GM10266 (cell line): ENCODE measurements at regions not wholly inside any gene's neighbourhood (a gene's known extent, or its start where the extent isn't known, plus 50 kb on each side); places are given as distances from the start of the nearest gene placed in this dataset.

Source experiments
- DNase-seq: peaks from one replicate; pipeline ENCODE4 v3.0.0; 2012; ENCODE audit errors: extremely low spot score
- CTCF ChIP-seq: IDR thresholded peaks from 2 replicates; pipeline ENCODE4 v1.5.1; 2012; ENCODE audit warnings: mild to moderate bottlenecking, low read depth; ENCODE audit not compliant: control insufficient read depth, insufficient read depth; ENCODE audit errors: missing control alignments

DNA sequence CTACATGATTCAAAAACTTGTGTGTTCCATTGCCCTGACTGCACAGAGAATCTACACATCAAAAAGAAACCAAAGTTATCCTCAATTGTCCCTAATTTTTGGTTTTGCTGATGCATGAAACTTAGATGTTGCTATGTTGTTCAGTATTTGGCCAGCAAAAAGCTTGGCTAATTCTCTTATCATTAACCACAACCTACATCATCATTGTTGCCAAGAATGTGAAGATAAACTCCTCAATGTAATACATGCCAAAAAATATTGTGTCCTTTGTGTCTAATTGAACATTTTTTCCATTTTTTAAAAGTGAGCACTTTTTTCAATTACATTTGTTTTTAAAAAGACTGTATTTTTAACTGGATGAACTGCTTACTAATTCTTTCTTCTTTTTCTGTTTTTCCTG, 268.0 kb upstream of the SEMA3D start:
- TF ChIP-seq CTCF = no peak
- DNase-seq = no peak

DNA sequence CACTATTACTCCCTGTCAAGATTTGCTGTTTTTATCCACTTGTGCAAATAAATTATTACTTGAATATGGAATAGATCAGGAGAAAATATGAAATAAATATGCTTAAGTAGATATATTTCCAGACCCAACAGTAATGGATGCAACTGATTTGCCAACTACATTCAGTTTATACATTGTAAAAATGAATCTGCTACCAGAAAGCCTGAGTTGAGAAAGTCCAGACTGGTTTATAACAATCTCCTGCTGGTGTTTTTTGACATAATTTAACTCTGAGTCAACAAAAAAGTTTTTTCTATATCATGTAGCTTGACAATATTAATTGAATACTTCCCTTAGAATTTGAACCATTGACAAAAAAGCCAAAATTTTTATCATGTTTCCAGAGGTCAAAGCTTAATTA, 265.8 kb upstream of the SEMA3D start:
- DNase-seq = no peak
- no peak for TF ChIP-seq CTCF

DNA sequence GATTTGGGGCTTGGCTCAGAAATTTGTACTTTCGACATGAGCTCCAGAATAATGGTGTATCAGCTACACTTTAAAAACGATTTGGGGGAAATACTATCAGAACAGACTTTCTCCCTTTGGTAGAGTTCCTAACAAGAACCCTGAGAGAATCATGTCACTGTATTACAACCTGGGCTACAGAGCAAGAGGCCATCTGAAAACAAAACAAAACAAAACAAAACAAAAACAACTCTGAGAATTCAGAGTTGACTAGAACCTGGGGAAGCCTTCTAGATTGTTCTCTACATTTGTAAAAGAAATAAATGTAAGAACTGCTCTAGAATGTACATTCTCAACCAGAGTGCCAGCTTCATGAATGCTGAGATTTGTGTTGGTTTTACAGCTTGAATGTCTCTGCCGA, 262.6 kb upstream of the SEMA3D start:
- TF ChIP-seq CTCF = no peak
- no peak for DNase-seq

DNA sequence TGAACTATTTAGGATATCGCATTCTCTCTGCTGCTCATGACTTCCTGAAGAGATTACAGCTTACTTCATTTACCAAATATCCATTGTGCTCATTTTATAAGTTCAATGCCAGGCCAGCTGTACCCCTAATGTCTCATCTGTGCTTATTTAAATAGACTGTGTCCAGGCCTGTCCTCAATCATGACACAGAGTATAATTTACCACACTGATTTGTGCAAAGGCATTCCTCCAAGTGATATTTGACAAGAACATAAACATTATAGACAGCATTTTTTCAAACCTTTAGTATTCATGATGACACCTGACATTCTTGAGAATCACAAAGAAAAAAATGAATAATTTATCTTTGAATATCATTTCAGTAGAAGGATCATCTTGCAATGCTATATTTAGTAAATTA, 260.1 kb upstream of the SEMA3D start:
- no peak for TF ChIP-seq CTCF
- DNase-seq = no peak

GRCh38 chr7:85426487-85426960, 239.7 kb upstream of the SEMA3D start:
- TF ChIP-seq CTCF = no peak
- DNase-seq = no peak

- TF ChIP-seq CTCF = no peak
- DNase-seq = no peak
These were observed 237.4 kb upstream of the SEMA3D start for GRCh38 chr7:85424298-85424697.

GRCh38 chr7:85423209-85423895, 236.5 kb upstream of the SEMA3D start:
- TF ChIP-seq CTCF = no peak
- DNase-seq = no peak
